Keratinocyte (primary cell): ENCODE measurements at regions not wholly inside any gene's neighbourhood (a gene's known extent, or its start where the extent isn't known, plus 50 kb on each side); places are given as distances from the start of the nearest gene placed in this dataset.

Experiments
- EZH2 ChIP-seq: IDR thresholded peaks from one replicate; pipeline ENCODE4 v1.6.1; 2012; ENCODE audit warnings: inconsistent platforms, mild to moderate bottlenecking, low read length, moderate library complexity
- TF ChIP-seq, protein P1 (sequence below), 3 experiments: IDR thresholded peaks in 1 of 3; conservative IDR thresholded peaks in 1 of 3; optimal IDR thresholded peaks in 1 of 3; 2 replicates in 2 of 3; 3 replicates in 1 of 3; pipeline versions ENCODE3 to v1.5.1; 2011; ENCODE audit warnings: low read length in 3 of 3, mild to moderate bottlenecking in 3 of 3, moderate library complexity in 2 of 3, control low read depth in 1 of 3, inconsistent platforms in 1 of 3; ENCODE audit not compliant: insufficient read depth in 2 of 3; ENCODE audit errors: extremely low read depth in 1 of 3

- TF ChIP-seq, protein P1, sequence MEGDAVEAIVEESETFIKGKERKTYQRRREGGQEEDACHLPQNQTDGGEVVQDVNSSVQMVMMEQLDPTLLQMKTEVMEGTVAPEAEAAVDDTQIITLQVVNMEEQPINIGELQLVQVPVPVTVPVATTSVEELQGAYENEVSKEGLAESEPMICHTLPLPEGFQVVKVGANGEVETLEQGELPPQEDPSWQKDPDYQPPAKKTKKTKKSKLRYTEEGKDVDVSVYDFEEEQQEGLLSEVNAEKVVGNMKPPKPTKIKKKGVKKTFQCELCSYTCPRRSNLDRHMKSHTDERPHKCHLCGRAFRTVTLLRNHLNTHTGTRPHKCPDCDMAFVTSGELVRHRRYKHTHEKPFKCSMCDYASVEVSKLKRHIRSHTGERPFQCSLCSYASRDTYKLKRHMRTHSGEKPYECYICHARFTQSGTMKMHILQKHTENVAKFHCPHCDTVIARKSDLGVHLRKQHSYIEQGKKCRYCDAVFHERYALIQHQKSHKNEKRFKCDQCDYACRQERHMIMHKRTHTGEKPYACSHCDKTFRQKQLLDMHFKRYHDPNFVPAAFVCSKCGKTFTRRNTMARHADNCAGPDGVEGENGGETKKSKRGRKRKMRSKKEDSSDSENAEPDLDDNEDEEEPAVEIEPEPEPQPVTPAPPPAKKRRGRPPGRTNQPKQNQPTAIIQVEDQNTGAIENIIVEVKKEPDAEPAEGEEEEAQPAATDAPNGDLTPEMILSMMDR (optimal IDR thresholded peaks at IDR 0.05 in 1 of 3, IDR thresholded peaks at IDR 0.05 in 1 of 3, conservative IDR thresholded peaks at IDR 0.05 in 1 of 3; ENCODE audit: extremely low read depth in 1 of 3, insufficient read depth in 2 of 3, low read length in 3 of 3): no peak
- TF ChIP-seq EZH2: no peak
These were observed 1783.1 kb downstream of the PCDH7 start for GRCh38 chr4:32503241-32503640.
